ENCODE measurements at regions not wholly inside any gene's neighbourhood (a gene's known extent, or its start where the extent isn't known, plus 50 kb on each side); places are given as distances from the start of the nearest gene placed in this dataset.

GRCh38 chr6:104601131-104601651, 258.5 kb downstream of the HACE1 start:
- no peaks in the 10 kb centered on the region for H3K9me3 ChIP-seq (ENCODE audit: low read length)
- POLR2A ChIA-PET: interaction anchor here (0.6 kb wide), 1 partner anchor 760 kb away, joined by 5 read pairs; no protein-coding TSS in a partner anchor
- Mint-ChIP-seq H3K9me3 (no peaks in the 10 kb centered on the region), H3K27me3 (peaks cover 4 to 5% of the 10 kb centered on the region in 2 donors), H3K27ac (no peak overlapping the region), H3K36me3 (no peaks in the 10 kb centered on the region), H3K4me3 (no peak overlapping the region), H3K4me1 (no peaks in the 10 kb centered on the region)
- CTCF ChIA-PET: no interaction called here
- no peaks in the 10 kb centered on the region for H3K27me3 ChIP-seq (ENCODE audit: insufficient read depth, low read length, poor library complexity, severe bottlenecking)
- H3K4me3 ChIP-seq (ENCODE audit: low read length): no peak overlapping the region
- H3K27ac ChIP-seq (ENCODE audit: low read depth, low read length): no peak overlapping the region
- H3K4me1 ChIP-seq (ENCODE audit: insufficient read depth, low read length): no peaks in the 10 kb centered on the region
- H3K36me3 ChIP-seq (ENCODE audit: insufficient read depth, low read length): no peaks in the 10 kb centered on the region
- DNase-seq: no peak

DNA sequence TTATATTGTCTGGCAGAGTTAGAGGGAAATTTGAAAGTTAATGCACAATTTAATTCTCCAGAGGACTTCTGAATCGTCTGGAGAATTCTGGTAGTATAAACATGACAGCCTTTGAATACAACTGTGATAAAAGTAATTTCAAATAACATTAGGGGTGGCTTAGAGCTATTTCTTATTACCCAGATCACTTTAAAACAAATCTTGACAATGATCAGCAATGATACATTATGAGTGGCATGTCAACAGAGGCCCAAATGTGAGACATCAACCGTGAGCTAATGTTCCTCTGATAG, 259.1 kb downstream of the HACE1 start:
- Histone ChIP-seq H3K36me3 (ENCODE audit: insufficient read depth, low read length) (no peaks in the 10 kb centered on the region), H3K4me1 (ENCODE audit: insufficient read depth, low read length) (no peaks in the 10 kb centered on the region), H3K9me3 (ENCODE audit: low read length) (no peaks in the 10 kb centered on the region), H3K27me3 (ENCODE audit: insufficient read depth, low read length, poor library complexity, severe bottlenecking) (no peaks in the 10 kb centered on the region), H3K27ac (ENCODE audit: low read depth, low read length) (no peak overlapping the region), H3K4me3 (ENCODE audit: low read length) (no peak overlapping the region)
- H3K27ac Mint-ChIP-seq: no peak overlapping the region
- POLR2A ChIA-PET: interaction anchor here (0.6 kb wide), 1 partner anchor 760 kb away, joined by 5 read pairs; no protein-coding TSS in a partner anchor
- H3K27me3 Mint-ChIP-seq: peaks cover 4 to 8% of the 10 kb centered on the region in 2 donors
- no peaks in the 10 kb centered on the region for H3K9me3 Mint-ChIP-seq
- DNase-seq: no peak
- no peak overlapping the region for H3K4me3 Mint-ChIP-seq
- H3K36me3 Mint-ChIP-seq: no peaks in the 10 kb centered on the region
- H3K4me1 Mint-ChIP-seq: no peaks in the 10 kb centered on the region
- CTCF ChIA-PET: no interaction called here

- H3K4me1 Mint-ChIP-seq: no peaks in the 10 kb centered on the region
- H3K27me3 Mint-ChIP-seq: peaks cover 4 to 14% of the 10 kb centered on the region in 2 donors
- Histone ChIP-seq H3K27ac (ENCODE audit: low read depth, low read length) (no peak overlapping the region), H3K9me3 (ENCODE audit: low read length) (no peaks in the 10 kb centered on the region), H3K27me3 (ENCODE audit: insufficient read depth, low read length, poor library complexity, severe bottlenecking) (no peaks in the 10 kb centered on the region), H3K4me3 (ENCODE audit: low read length) (no peak overlapping the region), H3K4me1 (ENCODE audit: insufficient read depth, low read length) (no peaks in the 10 kb centered on the region), H3K36me3 (ENCODE audit: insufficient read depth, low read length) (no peaks in the 10 kb centered on the region)
- DNase-seq: no peak
- H3K4me3 Mint-ChIP-seq: no peak overlapping the region
- ChIA-PET POLR2A (no interaction called here), CTCF (no interaction called here)
- no peaks in the 10 kb centered on the region for H3K9me3 Mint-ChIP-seq
- H3K36me3 Mint-ChIP-seq: no peaks in the 10 kb centered on the region
- no peak overlapping the region for H3K27ac Mint-ChIP-seq
Measured at GRCh38 chr6:104599821-104600638, 259.7 kb downstream of the HACE1 start.

GRCh38 chr6:104597541-104598050, 262.1 kb downstream of the HACE1 start:
- Histone ChIP-seq H3K4me3 (ENCODE audit: low read length) (no peak overlapping the region), H3K27ac (ENCODE audit: low read depth, low read length) (no peak overlapping the region), H3K9me3 (ENCODE audit: low read length) (no peaks in the 10 kb centered on the region), H3K27me3 (ENCODE audit: insufficient read depth, low read length, poor library complexity, severe bottlenecking) (no peaks in the 10 kb centered on the region), H3K36me3 (ENCODE audit: insufficient read depth, low read length) (no peaks in the 10 kb centered on the region), H3K4me1 (ENCODE audit: insufficient read depth, low read length) (no peaks in the 10 kb centered on the region)
- Mint-ChIP-seq H3K36me3 (no peaks in the 10 kb centered on the region), H3K9me3 (no peaks in the 10 kb centered on the region), H3K4me3 (no peak overlapping the region), H3K4me1 (no peaks in the 10 kb centered on the region), H3K27ac (no peak overlapping the region), H3K27me3 (peaks cover 8 to 19% of the 10 kb centered on the region in 2 donors)
- ChIA-PET POLR2A (no interaction called here), CTCF (no interaction called here)
- no peak for DNase-seq

GRCh38 chr6:104596091-104596490, 263.6 kb downstream of the HACE1 start:
- no peaks in the 10 kb centered on the region for H3K9me3 ChIP-seq (ENCODE audit: low read length)
- Mint-ChIP-seq H3K27me3 (peaks cover 8 to 19% of the 10 kb centered on the region in 2 donors), H3K27ac (no peak overlapping the region), H3K9me3 (no peaks in the 10 kb centered on the region), H3K4me1 (no peaks in the 10 kb centered on the region), H3K4me3 (no peak overlapping the region), H3K36me3 (no peaks in the 10 kb centered on the region)
- ChIA-PET CTCF (no interaction called here), POLR2A (no interaction called here)
- H3K4me1 ChIP-seq (ENCODE audit: insufficient read depth, low read length): no peaks in the 10 kb centered on the region
- no peak overlapping the region for H3K4me3 ChIP-seq (ENCODE audit: low read length)
- H3K36me3 ChIP-seq (ENCODE audit: insufficient read depth, low read length): no peaks in the 10 kb centered on the region
- no peak overlapping the region for H3K27ac ChIP-seq (ENCODE audit: low read depth, low read length)
- no peaks in the 10 kb centered on the region for H3K27me3 ChIP-seq (ENCODE audit: insufficient read depth, low read length, poor library complexity, severe bottlenecking)
- DNase-seq: no peak

DNA sequence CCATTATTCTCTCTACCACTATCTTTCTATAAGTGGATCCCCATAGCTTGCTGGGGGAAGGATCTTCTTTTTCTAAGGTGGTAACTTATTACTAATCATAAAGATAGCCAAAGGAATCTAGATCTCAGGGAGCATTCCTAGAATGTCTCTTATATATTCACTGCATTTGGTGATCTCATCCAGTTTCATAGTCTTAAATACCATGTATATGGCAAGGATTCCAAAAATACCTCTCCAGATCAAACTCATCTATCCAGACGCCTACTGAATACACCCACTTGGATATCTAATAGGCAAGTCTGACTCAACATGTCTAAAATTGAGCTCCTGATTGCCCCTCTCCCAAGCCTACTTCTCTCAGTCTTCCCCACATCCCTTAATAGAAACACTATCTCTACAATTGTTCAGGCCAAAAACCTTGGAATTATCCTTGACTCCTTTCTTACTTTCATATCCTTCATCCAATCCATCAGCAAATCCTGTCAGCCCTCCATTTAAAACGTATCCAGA, 264.4 kb downstream of the HACE1 start:
- Histone ChIP-seq H3K4me3 (ENCODE audit: low read length) (no peak overlapping the region), H3K27ac (ENCODE audit: low read depth, low read length) (no peak overlapping the region), H3K27me3 (ENCODE audit: insufficient read depth, low read length, poor library complexity, severe bottlenecking) (no peaks in the 10 kb centered on the region), H3K4me1 (ENCODE audit: insufficient read depth, low read length) (no peaks in the 10 kb centered on the region), H3K9me3 (ENCODE audit: low read length) (no peaks in the 10 kb centered on the region), H3K36me3 (ENCODE audit: insufficient read depth, low read length) (no peaks in the 10 kb centered on the region)
- H3K9me3 Mint-ChIP-seq: no peaks in the 10 kb centered on the region
- ChIA-PET POLR2A (no interaction called here), CTCF (no interaction called here)
- no peaks in the 10 kb centered on the region for H3K4me1 Mint-ChIP-seq
- H3K36me3 Mint-ChIP-seq: no peaks in the 10 kb centered on the region
- DNase-seq: no peak
- H3K27ac Mint-ChIP-seq: no peak overlapping the region
- H3K4me3 Mint-ChIP-seq: no peak overlapping the region
- peaks cover 8 to 19% of the 10 kb centered on the region in 2 donors for H3K27me3 Mint-ChIP-seq

DNA sequence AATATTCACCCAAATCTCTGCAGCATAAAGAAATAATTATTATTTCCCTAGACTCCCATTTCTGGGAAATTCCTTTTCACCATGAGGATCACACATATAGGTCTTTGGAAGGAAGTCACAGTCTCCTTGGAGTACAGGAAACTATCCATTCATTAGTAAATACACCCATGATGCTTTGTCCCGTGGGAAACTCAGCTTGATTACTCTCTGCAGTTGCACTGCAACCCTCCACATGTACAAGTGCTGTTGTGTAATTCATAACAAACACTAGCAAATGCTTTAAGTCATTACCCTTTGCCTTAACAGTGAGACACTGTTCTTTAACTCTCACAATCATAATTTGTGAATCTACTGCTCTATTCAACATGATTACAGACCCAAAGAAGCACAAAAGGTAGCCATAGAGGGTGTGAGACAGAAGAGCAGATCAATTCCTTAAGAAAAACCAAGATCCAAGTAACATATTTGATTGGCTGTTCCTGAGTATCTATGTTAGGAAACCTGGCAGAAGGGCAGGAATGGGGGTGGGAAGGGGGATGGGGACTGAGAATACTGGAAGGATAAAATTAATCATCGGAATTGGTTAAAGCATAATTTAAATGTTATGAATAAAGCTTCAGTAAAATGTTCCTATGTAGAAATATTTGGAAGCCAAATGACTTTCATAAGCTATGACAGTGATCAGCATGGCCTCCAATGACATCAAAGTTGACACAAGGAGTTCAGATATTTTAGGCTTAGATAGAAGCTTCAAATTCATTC, 268.0 kb downstream of the HACE1 start:
- no peak for DNase-seq
- no peaks in the 10 kb centered on the region for H3K9me3 ChIP-seq (ENCODE audit: low read length)
- no peaks in the 10 kb centered on the region for H3K4me1 ChIP-seq (ENCODE audit: insufficient read depth, low read length)
- CTCF ChIA-PET: no interaction called here
- Mint-ChIP-seq H3K4me3 (no peak overlapping the region), H3K36me3 (no peaks in the 10 kb centered on the region), H3K9me3 (no peaks in the 10 kb centered on the region), H3K4me1 (no peaks in the 10 kb centered on the region), H3K27me3 (peaks cover 8 to 23% of the 10 kb centered on the region in 2 donors), H3K27ac (no peak overlapping the region)
- H3K27me3 ChIP-seq (ENCODE audit: insufficient read depth, low read length, poor library complexity, severe bottlenecking): no peaks in the 10 kb centered on the region
- H3K27ac ChIP-seq (ENCODE audit: low read depth, low read length): no peak overlapping the region
- no peaks in the 10 kb centered on the region for H3K36me3 ChIP-seq (ENCODE audit: insufficient read depth, low read length)
- no peak overlapping the region for H3K4me3 ChIP-seq (ENCODE audit: low read length)
- POLR2A ChIA-PET: no interaction called here

DNA sequence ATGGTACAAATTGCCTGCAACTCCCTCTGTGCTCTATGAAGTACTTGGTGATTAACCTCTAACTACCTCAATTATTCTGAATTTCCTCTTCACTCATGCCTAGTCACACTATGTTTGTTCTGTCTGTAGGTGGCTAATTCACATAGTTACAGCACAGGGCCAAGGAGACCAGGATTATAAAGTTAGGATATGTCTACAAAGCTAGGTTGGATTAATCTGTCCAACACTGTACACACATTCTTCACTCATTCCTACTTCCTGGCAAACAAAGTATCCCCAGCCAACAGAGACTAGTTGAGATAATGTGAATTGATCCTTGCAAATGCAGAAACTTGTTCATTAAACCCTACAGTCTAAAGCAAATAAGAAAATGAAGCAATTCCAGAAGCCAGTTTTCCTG, 269.8 kb downstream of the HACE1 start:
- ChIA-PET POLR2A (no interaction called here), CTCF (no interaction called here)
- Histone ChIP-seq H3K9me3 (ENCODE audit: low read length) (no peaks in the 10 kb centered on the region), H3K27ac (ENCODE audit: low read depth, low read length) (no peak overlapping the region), H3K27me3 (ENCODE audit: insufficient read depth, low read length, poor library complexity, severe bottlenecking) (no peaks in the 10 kb centered on the region), H3K4me3 (ENCODE audit: low read length) (no peak overlapping the region), H3K36me3 (ENCODE audit: insufficient read depth, low read length) (no peaks in the 10 kb centered on the region), H3K4me1 (ENCODE audit: insufficient read depth, low read length) (no peaks in the 10 kb centered on the region)
- Mint-ChIP-seq H3K27ac (no peak overlapping the region), H3K4me1 (no peaks in the 10 kb centered on the region), H3K36me3 (no peaks in the 10 kb centered on the region), H3K9me3 (no peaks in the 10 kb centered on the region), H3K27me3 (peaks cover 4 to 9% of the 10 kb centered on the region in 2 donors), H3K4me3 (no peak overlapping the region)
- DNase-seq: no peak
